GM12878 (cell line): ENCODE measurements at regions not wholly inside any gene's neighbourhood (a gene's known extent, or its start where the extent isn't known, plus 50 kb on each side); places are given as distances from the start of the nearest gene placed in this dataset.
A peak's percentile ranks its signal among the peaks of the same experiment; 100 is the strongest.

ENCODE experiments used
- ATAC-seq: fragments of 200-7000 bp; cut with Tn5 transposase; 3 replicates; pipeline ENCODE4 v1.9.1; 2020; ENCODE audit warnings: mild to moderate bottlenecking, moderate library complexity
- BruUV-seq: library from RNA; stranded (reverse); fragments of 400-500 nt; replicated peaks from 2 replicates; lab custom pipeline; 2021; lab: Mats Ljungman, UMichigan
- CTCF ChIA-PET: fragments of 300-600 bp; sonication (Branson Sonifier 250); formaldehyde crosslinking; extraction: SDS; loops from one replicate; lab custom pipeline; 2021; ENCODE audit warnings: inconsistent platforms; lab: Yijun Ruan, JAX
- POLR2A ChIA-PET: fragments of 350-600 bp; formaldehyde crosslinking; extraction: SDS; loops from one replicate; lab custom pipeline; 2021; ENCODE audit warnings: inconsistent platforms; lab: Charles Lee
- RAD21 ChIA-PET: fragments of 300-600 bp; sonication (Branson Sonifier 250); formaldehyde crosslinking; loops from one replicate; lab custom pipeline; 2023; ENCODE audit warnings: antibody characterized with exemption; ENCODE audit not compliant: unreplicated experiment; lab: Charles Lee
- SMC1A ChIA-PET: fragments of 300-600 bp; sonication (Branson Sonifier 250); formaldehyde crosslinking; loops from one replicate; lab custom pipeline; 2023; ENCODE audit not compliant: unreplicated experiment, uncharacterized antibody; lab: Charles Lee
- DNase-seq: peaks from one replicate; pipeline ENCODE4 v3.0.0-alpha.2; 2011; ENCODE audit warnings: low read depth, low spot score
- FAIRE-seq: peaks from 3 replicates; lab custom pipeline; 2011; peaks lifted over from hg19 to GRCh38; lab: Jason Lieb, UNC
- H2AFZ ChIP-seq: 2 replicates; pipeline ENCODE4 v1.6.0; 2011; ENCODE audit warnings: low read depth, low read length, control low read depth; ENCODE audit not compliant: control insufficient read depth
- H3K27ac ChIP-seq: 2 replicates; pipeline ENCODE4 v1.5.1; 2011; ENCODE audit warnings: control low read depth; ENCODE audit not compliant: control insufficient read depth, insufficient read depth
- H3K27me3 ChIP-seq, 2 experiments: replicated peaks in 1 of 2; 2 replicates each; pipeline versions ENCODE4 v1.6.0 to v1.6.1; 2011; ENCODE audit warnings: low read length in 1 of 2; ENCODE audit not compliant: control insufficient read depth in 2 of 2, insufficient read depth in 2 of 2
- H3K36me3 ChIP-seq, 2 experiments: 2 replicates each; pipeline ENCODE4 v1.5.1; 2011; ENCODE audit warnings: low read length in 1 of 2; ENCODE audit not compliant: control insufficient read depth in 2 of 2, insufficient read depth in 2 of 2
- H3K4me1 ChIP-seq: 2 replicates; pipeline ENCODE4 v1.6.1; 2011; ENCODE audit warnings: mild to moderate bottlenecking, low read length, moderate library complexity, mixed read lengths; ENCODE audit not compliant: control insufficient read depth, insufficient read depth
- H3K4me2 ChIP-seq: 2 replicates; pipeline ENCODE4 v1.6.0; 2011; ENCODE audit warnings: control low read depth; ENCODE audit not compliant: control insufficient read depth, insufficient read depth
- H3K4me3 ChIP-seq: fragments of 200-600 bp; sonication (generic); 2 replicates; pipeline ENCODE4 v1.5.1; 2016
- H3K79me2 ChIP-seq: 2 replicates; pipeline ENCODE4 v1.6.0; 2011; ENCODE audit warnings: low read length; ENCODE audit not compliant: control insufficient read depth, insufficient read depth
- H3K9ac ChIP-seq: 2 replicates; pipeline ENCODE4 v1.8.0; 2011; ENCODE audit warnings: low read length, control low read depth, mixed read lengths; ENCODE audit not compliant: control insufficient read depth, insufficient read depth
- H3K9me3 ChIP-seq: replicated peaks from 3 replicates; pipeline ENCODE4 v1.5.1; 2011; ENCODE audit warnings: mild to moderate bottlenecking, low read length; ENCODE audit not compliant: control insufficient read depth, insufficient read depth
- H4K20me1 ChIP-seq: 2 replicates; pipeline ENCODE4 v1.6.0; 2011; ENCODE audit not compliant: control insufficient read depth, insufficient read depth
- CTCF ChIP-seq, 3 experiments: IDR thresholded peaks in 2 of 3; conservative IDR thresholded peaks in 1 of 3; 2 replicates each; pipeline ENCODE4 v1.5.1; 2011; ENCODE audit warnings: low read depth in 3 of 3, low read length in 3 of 3, mild to moderate bottlenecking in 3 of 3, control low read depth in 2 of 3, moderate library complexity in 2 of 3, inconsistent platforms in 1 of 3, mixed read lengths in 1 of 3; ENCODE audit not compliant: control insufficient read depth in 2 of 3, insufficient read depth in 1 of 3; ENCODE audit errors: extremely low read depth in 1 of 3
- NR2F1 ChIP-seq: fragments of 450-650 bp; conservative IDR thresholded peaks from 2 replicates; pipeline ENCODE4 v1.6.1; 2017; ENCODE audit warnings: mild to moderate bottlenecking
- RAD21 ChIP-seq: IDR thresholded peaks from 2 replicates; pipeline ENCODE4 v1.6.1; 2011; ENCODE audit warnings: mild to moderate bottlenecking, low read depth, low read length, moderate library complexity; ENCODE audit not compliant: insufficient read depth
- SMC3 ChIP-seq: IDR thresholded peaks from 2 replicates; pipeline ENCODE4 v1.6.1; 2011; ENCODE audit warnings: low read length, improper control_type of control experiment, borderline replicate concordance
- STAT3 ChIP-seq: IDR thresholded peaks from 2 replicates; pipeline ENCODE4 v1.6.1; 2011; ENCODE audit warnings: low read depth, low read length, improper control_type of control experiment
- WGBS: methylation state at CpG from one replicate; pipeline ENCODE4 v1.1.6; 2016; ENCODE audit warnings: low lambda C conversion rate; ENCODE audit not compliant: insufficient replicate concordance, insufficient coverage; ENCODE audit errors: missing lambda C conversion rate; 5-methylcytosine and 5-hydroxymethylcytosine counted together
- in situ Hi-C: fragments of 300-500 bp; cut with MboI; formaldehyde crosslinking; loops from 9 replicates; pipeline ENCODE4 v1.14.3; 2018; ENCODE audit warnings: mixed read lengths
- intact Hi-C: fragments of 100-400 bp; cut with micrococcal nuclease; formaldehyde crosslinking; loops from one replicate; pipeline ENCODE4 v1.14.2; 2022; ENCODE audit not compliant: unreplicated experiment

DNA sequence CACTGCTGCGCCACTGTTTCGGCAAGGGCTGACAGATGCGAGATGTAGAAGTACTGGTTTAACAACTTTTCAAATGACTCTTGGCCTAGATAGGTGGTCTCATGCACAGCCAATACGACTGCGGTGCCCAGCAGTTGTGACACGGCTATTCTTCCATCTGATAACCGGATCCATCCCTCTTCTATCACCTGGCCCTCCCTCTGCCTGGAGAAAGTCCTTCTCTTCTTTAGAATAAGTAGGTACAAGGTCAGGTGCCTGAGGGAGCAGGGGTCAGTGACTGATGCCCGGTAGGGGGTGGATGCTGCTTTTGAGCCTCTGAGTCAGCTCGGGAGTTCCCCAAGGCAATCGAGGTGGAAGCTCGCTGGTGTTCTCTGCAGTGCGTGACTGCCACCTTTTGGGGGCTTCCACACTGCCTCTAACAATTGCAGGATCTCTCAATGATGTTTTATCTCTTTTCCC is 166.8 kb upstream of the GRIK2 start:
- Histone ChIP-seq H3K27me3 (no peaks in the 10 kb centered on the region), H3K27ac (no peak overlapping the region), H3K4me3 (no peak overlapping the region), H2AFZ (no peak overlapping the region), H3K4me1 (no peaks in the 10 kb centered on the region), H3K79me2 (no peaks in the 10 kb centered on the region), H3K9ac (no peak overlapping the region), H3K9me3 (no peaks in the 10 kb centered on the region), H3K4me2 (no peak overlapping the region), H3K36me3 (no peaks in the 10 kb centered on the region), H4K20me1 (no peaks in the 10 kb centered on the region)
- ChIA-PET SMC1A (interaction anchor here (0.8 to 1.3 kb wide), 4 partner anchors 112 to 562 kb away, joined by 3 to 5 read pairs (median 4); no protein-coding TSS in a partner anchor), CTCF (interaction anchor here (0.8 to 2.3 kb wide), 6 partner anchors 102 to 1174 kb away, joined by 3 to 14 read pairs (median 3); no protein-coding TSS in a partner anchor), RAD21 (interaction anchor here (1.1 to 1.4 kb wide), 2 partner anchors 112 to 507 kb away, joined by 3 to 5 read pairs; no protein-coding TSS in a partner anchor), POLR2A (no interaction called here)
- in situ Hi-C loops: no loop called here
- DNase-seq (no peak), FAIRE-seq (no peak), ATAC-seq (peak; percentile 79)
- WGBS: 32% methylated on average over 12 of the region's 12 CpGs
- TF ChIP-seq SMC3: peak; percentile 5; the same call in 1 of the 2 replicates
- TF ChIP-seq CTCF (IDR thresholded peaks at IDR 0.05 in 2 of 3, conservative IDR thresholded peaks at IDR 0.05 in 1 of 3; ENCODE audit: control insufficient read depth in 2 of 3, extremely low read depth in 1 of 3, insufficient read depth in 1 of 3, low read depth in 3 of 3, low read length in 3 of 3): peak; percentile 19 to 54 (median 29); a peak in 4 of 6 replicates
- TF ChIP-seq NR2F1: peak; percentile 45; the same call in 1 of the 2 replicates
- peak; percentile 47 for TF ChIP-seq RAD21
- TF ChIP-seq STAT3: no peak
- intact Hi-C loops: loop anchor here (2.0 to 10.0 kb wide), 4 partner anchors 112 to 1122 kb away; no protein-coding TSS in a partner anchor
- no TSS peak for BruUV-seq
